Gastrocnemius medialis (tissue), 4 donors: ENCODE measurements at regions not wholly inside any gene's neighbourhood (a gene's known extent, or its start where the extent isn't known, plus 50 kb on each side); places are given as distances from the start of the nearest gene placed in this dataset.

Experiments
- CTCF ChIP-seq, 5 experiments: fragments of 450-650 bp in 3 of 5; fragments of 200-600 bp in 2 of 5; sonication (generic) in 2 of 5; IDR thresholded peaks in 4 of 5; conservative IDR thresholded peaks in 1 of 5; 1 replicate in 4 of 5; 2 replicates in 1 of 5; pipeline ENCODE4 v1.5.1; 2016 to 2019; ENCODE audit warnings: antibody characterized with exemption in 5 of 5, mild to moderate bottlenecking in 3 of 5, moderate library complexity in 3 of 5
- POLR2A ChIP-seq, 2 donors: fragments of 450-650 bp; IDR thresholded peaks; one replicate each; pipeline ENCODE4 v1.6.1; 2017; ENCODE audit warnings: antibody characterized with exemption in 2 of 2, mild to moderate bottlenecking in 2 of 2, moderate library complexity in 2 of 2

DNA sequence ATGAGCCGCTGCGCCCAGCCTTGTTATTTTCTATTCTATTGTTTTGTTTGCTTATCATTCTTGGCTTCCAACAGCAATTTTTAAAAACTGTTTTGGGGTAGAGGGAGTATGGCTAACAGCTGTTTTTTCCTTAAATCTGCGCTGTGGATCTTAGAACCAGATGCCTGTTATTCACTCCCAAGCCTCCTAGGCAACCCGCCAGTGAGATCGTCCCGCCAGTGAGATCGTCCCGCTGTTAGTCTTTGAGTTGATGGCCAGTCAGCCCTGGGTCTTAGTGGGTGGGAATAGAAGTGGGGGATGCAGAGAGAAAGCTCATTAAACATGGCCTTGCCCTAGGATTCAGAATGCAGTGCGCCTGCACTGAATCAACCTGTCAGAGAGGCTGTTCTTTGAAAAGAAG is 67.3 kb upstream of the BICD1 start:
- TF ChIP-seq POLR2A (IDR thresholded peaks at IDR 0.05): no peak
- no peak for TF ChIP-seq CTCF (IDR thresholded peaks at IDR 0.05 in 4 of 5, conservative IDR thresholded peaks at IDR 0.05 in 1 of 5)
